SK-N-MC (cell line): ENCODE measurements at regions not wholly inside any gene's neighbourhood (a gene's known extent, or its start where the extent isn't known, plus 50 kb on each side); places are given as distances from the start of the nearest gene placed in this dataset.

Experiments
- EZH2 ChIP-seq: fragments of 200-600 bp; sonication (generic); IDR thresholded peaks from one replicate; pipeline ENCODE4 v1.6.1; 2017; ENCODE audit warnings: antibody characterized with exemption
- POLR2AphosphoS5 ChIP-seq: IDR thresholded peaks from 2 replicates; pipeline ENCODE4 v1.6.1; 2012; ENCODE audit warnings: mild to moderate bottlenecking, low read depth, low read length, borderline replicate concordance

DNA sequence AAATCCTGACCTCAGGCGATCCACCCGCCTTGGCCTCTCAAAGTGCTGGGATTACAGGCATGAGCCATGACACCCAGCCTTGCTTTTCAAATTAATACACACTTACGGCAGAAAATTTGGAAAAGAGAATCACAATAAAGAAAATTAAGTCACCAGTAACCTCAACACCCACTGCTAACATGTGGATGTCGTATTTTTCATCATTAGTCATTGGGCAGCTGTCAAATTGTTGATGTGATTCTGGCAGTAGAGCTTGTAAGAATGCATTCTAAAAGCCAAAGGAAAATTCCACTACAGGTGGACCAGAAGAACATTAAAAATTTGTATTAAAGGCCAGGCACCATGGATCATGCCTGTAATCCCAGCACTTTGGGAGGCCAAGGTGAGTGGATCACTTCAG lies 237.3 kb upstream of the TUT7 start:
- TF ChIP-seq EZH2 (no peak), POLR2AphosphoS5 (no peak)
